Activated T-helper 2 cell treated with anti-CD3 and anti-CD28 coated beads, Interferon-gamma antibody, Interleukin-2, Interleukin-4, amounts not matched to agents 10 μg/mL and 5 μg/mL and 100 μg/mL, durations not matched to agents 14 hours and 24 hours and 36 hours (primary cell): ENCODE measurements at regions not wholly inside any gene's neighbourhood (a gene's known extent, or its start where the extent isn't known, plus 50 kb on each side); places are given as distances from the start of the nearest gene placed in this dataset.

Experiments
- DNase-seq: peaks from one replicate; pipeline ENCODE4 v3.0.0; 2021; ENCODE audit warnings: low spot score
- H3K27ac Mint-ChIP-seq: one replicate; pipeline ENCODE4 v1.8.0; 2021; ENCODE audit warnings: mixed read lengths
- H3K27me3 Mint-ChIP-seq: one replicate; pipeline ENCODE4 v1.8.0; 2021; ENCODE audit warnings: low read depth, mixed read lengths
- H3K36me3 Mint-ChIP-seq: one replicate; pipeline ENCODE4 v1.8.0; 2021; ENCODE audit warnings: low read depth, mixed read lengths
- H3K4me1 Mint-ChIP-seq: one replicate; pipeline ENCODE4 v1.8.0; 2021; ENCODE audit warnings: low read depth, mixed read lengths
- H3K4me3 Mint-ChIP-seq: one replicate; pipeline ENCODE4 v1.8.0; 2021; ENCODE audit warnings: low read depth, mild to moderate bottlenecking, moderate library complexity, mixed read lengths
- H3K9me3 Mint-ChIP-seq: one replicate; pipeline ENCODE4 v1.8.0; 2021; ENCODE audit warnings: mixed read lengths
- intact Hi-C: fragments of 100-400 bp; cut with micrococcal nuclease; formaldehyde crosslinking; loops from one replicate; pipeline ENCODE4 v1.15.1; 2023

DNA sequence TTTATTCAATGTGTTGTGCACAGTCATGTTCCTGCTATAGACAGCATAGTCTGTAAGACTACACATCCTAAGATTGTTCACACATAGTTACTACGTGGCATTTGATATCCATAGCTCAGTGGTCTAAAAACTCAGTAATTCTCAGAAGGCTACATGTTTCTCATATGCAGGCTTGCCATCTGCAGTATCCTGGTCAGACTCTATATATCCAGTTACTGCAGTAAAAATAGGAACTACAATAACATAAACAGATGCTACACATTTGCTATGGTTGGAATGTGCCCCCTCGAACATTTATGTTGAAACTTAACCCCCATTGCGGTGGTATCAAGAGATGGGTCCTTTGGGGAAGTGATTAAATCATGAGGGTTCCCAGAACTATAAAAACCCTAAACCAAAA is 1377.8 kb upstream of the LRRTM3 start:
- H3K4me1 Mint-ChIP-seq: no peaks in the 10 kb centered on the region
- H3K27me3 Mint-ChIP-seq: no peaks in the 10 kb centered on the region
- peaks cover 12% of the 10 kb centered on the region for H3K9me3 Mint-ChIP-seq
- no peaks in the 10 kb centered on the region for H3K36me3 Mint-ChIP-seq
- intact Hi-C loops: no loop called here
- DNase-seq: no peak
- no peak overlapping the region for H3K27ac Mint-ChIP-seq
- no peak overlapping the region for H3K4me3 Mint-ChIP-seq

- no peak overlapping the region for H3K27ac Mint-ChIP-seq
- H3K9me3 Mint-ChIP-seq: peaks cover 3% of the 10 kb centered on the region
- intact Hi-C loops: no loop called here
- no peaks in the 10 kb centered on the region for H3K4me1 Mint-ChIP-seq
- H3K36me3 Mint-ChIP-seq: no peaks in the 10 kb centered on the region
- H3K27me3 Mint-ChIP-seq: no peaks in the 10 kb centered on the region
- no peak overlapping the region for H3K4me3 Mint-ChIP-seq
- no peak for DNase-seq
These were observed 1375.1 kb upstream of the LRRTM3 start for GRCh38 chr10:65550761-65551160.

GRCh38 chr10:65555192-65555591 is 1370.6 kb upstream of the LRRTM3 start:
- no peak overlapping the region for H3K27ac Mint-ChIP-seq
- H3K4me1 Mint-ChIP-seq: no peaks in the 10 kb centered on the region
- no peaks in the 10 kb centered on the region for H3K9me3 Mint-ChIP-seq
- no peaks in the 10 kb centered on the region for H3K27me3 Mint-ChIP-seq
- no peaks in the 10 kb centered on the region for H3K36me3 Mint-ChIP-seq
- intact Hi-C loops: no loop called here
- no peak overlapping the region for H3K4me3 Mint-ChIP-seq
- no peak for DNase-seq

DNA sequence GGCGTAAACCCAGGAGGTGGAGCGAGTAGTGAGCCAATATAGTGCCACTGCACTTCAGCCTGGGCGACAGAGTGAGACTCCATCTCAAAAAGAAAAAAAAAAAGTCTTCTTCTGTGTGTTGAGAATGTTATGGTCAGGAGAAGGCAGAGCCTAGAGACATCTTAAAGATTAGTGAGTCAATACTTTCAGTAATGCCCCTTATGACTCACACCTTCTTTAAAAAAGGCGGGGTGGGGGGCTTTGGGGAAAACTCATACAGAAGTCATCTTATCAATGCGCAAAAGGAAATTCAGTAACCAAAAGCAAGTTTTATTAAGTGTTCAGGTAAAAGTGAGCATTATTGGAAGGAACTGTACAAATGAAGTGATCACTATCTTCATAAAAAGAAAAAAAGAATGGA is 1369.8 kb upstream of the LRRTM3 start:
- H3K27ac Mint-ChIP-seq: no peak overlapping the region
- intact Hi-C loops: no loop called here
- no peaks in the 10 kb centered on the region for H3K27me3 Mint-ChIP-seq
- no peaks in the 10 kb centered on the region for H3K9me3 Mint-ChIP-seq
- H3K36me3 Mint-ChIP-seq: no peaks in the 10 kb centered on the region
- DNase-seq: no peak
- no peaks in the 10 kb centered on the region for H3K4me1 Mint-ChIP-seq
- no peak overlapping the region for H3K4me3 Mint-ChIP-seq

DNA sequence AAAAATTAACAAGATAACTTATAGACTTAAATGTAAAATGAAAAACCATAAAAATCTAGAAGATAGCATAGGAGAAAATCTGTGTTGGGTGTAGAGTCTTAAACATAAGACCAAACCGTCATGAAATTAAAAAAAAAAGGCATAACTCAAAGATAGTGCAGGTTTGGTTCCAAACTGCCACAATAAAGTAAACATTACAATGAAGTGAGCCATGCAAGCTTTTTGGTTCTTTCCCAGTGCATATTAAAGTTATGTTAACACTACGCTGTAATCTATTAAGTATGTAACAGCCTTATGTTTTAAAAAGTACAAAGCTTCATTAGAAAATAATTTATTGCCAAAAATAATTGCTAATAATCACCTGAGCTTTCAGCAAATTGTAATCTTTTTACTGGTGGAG is 1366.5 kb upstream of the LRRTM3 start:
- intact Hi-C loops: no loop called here
- H3K27ac Mint-ChIP-seq: no peak overlapping the region
- no peak for DNase-seq
- H3K9me3 Mint-ChIP-seq: peaks cover 10% of the 10 kb centered on the region
- H3K27me3 Mint-ChIP-seq: no peaks in the 10 kb centered on the region
- H3K36me3 Mint-ChIP-seq: no peaks in the 10 kb centered on the region
- no peak overlapping the region for H3K4me3 Mint-ChIP-seq
- H3K4me1 Mint-ChIP-seq: no peaks in the 10 kb centered on the region

DNA sequence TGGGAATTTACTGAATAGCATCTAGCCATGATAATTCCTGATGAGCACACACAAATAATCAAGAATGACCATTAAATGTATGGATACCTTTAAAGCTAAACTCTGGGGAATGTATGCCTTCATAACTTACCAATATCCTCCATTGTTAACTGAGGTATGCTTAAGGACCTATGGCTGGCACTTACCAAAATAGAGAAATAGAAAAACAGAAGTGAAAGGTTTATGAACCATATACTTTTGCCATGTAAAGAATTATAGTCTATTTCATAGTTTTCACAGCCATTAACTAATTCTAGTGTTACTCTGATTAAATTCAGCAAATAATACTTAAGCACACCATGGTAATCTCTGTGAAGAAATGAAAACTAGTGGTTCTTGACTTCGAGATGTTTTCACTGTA is 1360.6 kb upstream of the LRRTM3 start:
- Mint-ChIP-seq H3K9me3 (peaks cover 10% of the 10 kb centered on the region), H3K4me1 (no peaks in the 10 kb centered on the region), H3K27me3 (no peaks in the 10 kb centered on the region)

DNA sequence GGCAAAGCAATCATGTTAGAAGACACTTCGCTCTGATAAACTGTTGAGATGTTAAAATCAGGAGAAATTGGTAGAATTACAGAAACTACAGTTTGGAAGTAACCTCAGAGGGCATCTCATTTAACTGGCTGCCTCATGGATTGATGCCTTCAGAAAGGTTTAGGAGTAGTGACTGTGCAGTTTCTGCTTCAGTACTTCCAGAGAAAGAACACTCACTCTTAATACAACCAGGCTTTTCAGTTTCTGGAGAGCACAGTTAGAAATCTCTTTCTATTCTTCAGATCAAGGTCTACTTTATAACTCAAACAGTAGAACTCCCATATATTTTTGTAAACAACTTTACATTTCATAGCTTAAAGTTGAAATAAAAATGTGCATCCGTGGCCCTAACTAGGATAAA is 1358.9 kb upstream of the LRRTM3 start:
- no peaks in the 10 kb centered on the region for H3K27me3 Mint-ChIP-seq
- no peaks in the 10 kb centered on the region for H3K4me1 Mint-ChIP-seq
- H3K9me3 Mint-ChIP-seq: peaks cover 10% of the 10 kb centered on the region
- intact Hi-C loops: no loop called here
- no peaks in the 10 kb centered on the region for H3K36me3 Mint-ChIP-seq
- H3K27ac Mint-ChIP-seq: no peak overlapping the region
- no peak for DNase-seq
- H3K4me3 Mint-ChIP-seq: no peak overlapping the region

More for the DNA sequence above, 1360.6 kb upstream of the LRRTM3 start:
- H3K4me3 Mint-ChIP-seq: no peak overlapping the region
- intact Hi-C loops: no loop called here
- DNase-seq: no peak
- H3K27ac Mint-ChIP-seq: no peak overlapping the region
- H3K36me3 Mint-ChIP-seq: no peaks in the 10 kb centered on the region

DNA sequence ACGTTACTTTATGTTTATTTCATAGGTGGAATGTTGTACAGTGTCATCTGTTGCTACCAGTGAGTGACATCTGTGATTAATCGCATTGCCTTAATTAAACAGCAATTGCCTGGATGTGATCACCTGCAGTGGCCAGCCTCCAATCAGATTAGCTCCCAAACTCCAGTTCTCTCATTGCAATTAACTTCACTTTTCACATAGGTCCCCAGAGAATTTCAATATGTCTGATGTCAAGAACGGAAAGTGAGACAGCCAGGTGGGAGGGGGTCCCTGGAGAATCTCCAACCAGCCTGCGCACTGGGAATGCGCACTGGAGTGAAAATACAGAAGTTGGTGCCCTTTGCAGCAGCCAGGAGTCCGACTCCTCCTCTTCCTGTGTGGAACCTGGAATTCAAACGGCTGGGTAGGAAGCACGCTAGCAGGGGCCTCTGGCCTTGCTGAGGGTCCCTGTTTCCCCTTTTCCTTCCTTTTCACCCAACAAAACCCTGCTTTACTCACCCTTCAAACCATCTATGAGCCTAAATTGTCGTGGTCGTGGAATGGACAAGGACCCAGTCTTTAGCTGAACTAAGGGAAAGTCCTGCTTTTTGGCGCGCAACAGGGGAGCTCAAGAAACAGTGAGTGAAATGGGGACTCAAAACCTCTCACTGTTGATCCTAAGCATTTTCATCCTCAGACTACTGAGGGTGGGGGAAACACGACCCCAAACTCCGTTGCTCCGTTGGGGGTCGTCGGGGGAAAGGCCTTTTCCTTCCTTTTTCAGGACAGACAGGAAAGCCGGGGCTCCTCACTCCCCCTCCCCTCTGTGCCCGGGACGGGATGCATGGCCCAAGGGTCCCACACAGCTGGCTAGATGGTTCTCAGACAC is 1355.5 kb upstream of the LRRTM3 start:
- no peak overlapping the region for H3K4me3 Mint-ChIP-seq
- H3K9me3 Mint-ChIP-seq: peaks cover 11% of the 10 kb centered on the region

DNA sequence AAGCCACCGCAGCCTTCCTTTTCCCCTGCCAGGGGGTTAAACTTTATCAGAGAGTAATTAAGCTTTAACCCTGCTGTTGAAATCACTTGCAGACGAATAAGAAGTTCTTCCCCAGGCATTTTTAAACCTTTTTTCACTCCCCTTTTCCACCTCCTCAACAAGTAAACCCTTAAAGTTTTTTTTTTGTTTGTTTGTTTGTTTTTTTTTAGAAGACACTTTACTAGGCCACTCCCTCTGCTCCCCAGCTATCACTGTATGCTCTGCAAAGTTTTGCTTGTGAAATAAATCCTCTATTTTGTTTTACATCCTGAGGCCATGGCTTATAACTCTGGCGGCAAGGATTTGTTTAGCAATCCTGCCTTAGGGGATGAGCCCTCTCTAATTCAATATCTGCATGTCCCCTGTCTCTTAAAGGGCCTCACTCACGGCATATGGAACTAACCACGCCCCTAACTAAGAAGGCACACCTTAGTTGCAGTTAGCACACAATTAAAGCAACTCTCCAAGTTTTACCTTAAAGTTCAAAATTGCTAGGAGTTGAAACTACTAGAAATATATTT is 1354.7 kb upstream of the LRRTM3 start:
- no peaks in the 10 kb centered on the region for H3K4me1 Mint-ChIP-seq
- no peak for DNase-seq
- H3K36me3 Mint-ChIP-seq: no peaks in the 10 kb centered on the region
- intact Hi-C loops: no loop called here
- H3K27me3 Mint-ChIP-seq: no peaks in the 10 kb centered on the region
- H3K4me3 Mint-ChIP-seq: no peak overlapping the region
- H3K27ac Mint-ChIP-seq: no peak overlapping the region
- peaks cover 11% of the 10 kb centered on the region for H3K9me3 Mint-ChIP-seq

More for the DNA sequence above, 1355.5 kb upstream of the LRRTM3 start:
- DNase-seq: no peak
- no peaks in the 10 kb centered on the region for H3K36me3 Mint-ChIP-seq
- intact Hi-C loops: no loop called here
- no peaks in the 10 kb centered on the region for H3K4me1 Mint-ChIP-seq
- H3K27ac Mint-ChIP-seq: no peak overlapping the region
- no peaks in the 10 kb centered on the region for H3K27me3 Mint-ChIP-seq

GRCh38 chr10:65581426-65582026 is 1344.3 kb upstream of the LRRTM3 start:
- no peaks in the 10 kb centered on the region for H3K36me3 Mint-ChIP-seq
- no peak overlapping the region for H3K27ac Mint-ChIP-seq
- H3K9me3 Mint-ChIP-seq: peaks cover 16% of the 10 kb centered on the region
- H3K4me1 Mint-ChIP-seq: no peaks in the 10 kb centered on the region
- no peak for DNase-seq
- intact Hi-C loops: no loop called here
- no peaks in the 10 kb centered on the region for H3K27me3 Mint-ChIP-seq
- H3K4me3 Mint-ChIP-seq: no peak overlapping the region

DNA sequence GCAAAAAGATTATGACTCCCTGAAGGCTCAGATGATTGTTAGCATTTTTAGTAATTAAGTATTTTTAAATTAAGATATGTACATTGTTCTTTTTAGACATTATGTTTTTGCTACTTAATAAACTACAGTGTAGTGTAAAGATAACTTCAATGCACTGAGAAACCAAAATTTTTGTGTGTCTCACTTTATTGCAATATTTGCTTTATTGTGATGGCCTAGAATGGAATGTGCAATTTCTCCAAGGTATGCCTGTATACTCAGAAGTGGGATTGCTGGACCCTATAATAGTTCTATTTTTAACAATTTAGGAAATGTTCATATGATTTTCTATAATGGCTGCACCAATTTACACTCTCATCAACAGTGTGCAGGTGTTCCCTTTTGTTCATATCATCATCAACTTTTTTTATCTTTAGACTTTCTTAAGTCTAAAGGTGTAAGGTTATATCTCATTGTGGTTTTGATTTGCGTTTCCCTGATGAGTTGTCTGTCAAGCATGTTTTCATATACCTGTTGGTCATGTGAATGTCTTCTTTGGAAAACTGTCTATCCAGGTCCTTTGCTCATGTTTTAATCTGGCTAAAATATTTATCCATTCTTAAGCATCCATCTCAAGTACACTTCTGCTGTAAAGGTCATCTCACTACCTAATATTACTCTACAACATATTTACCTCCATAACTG is 1323.5 kb upstream of the LRRTM3 start:
- no peaks in the 10 kb centered on the region for H3K27me3 Mint-ChIP-seq
- intact Hi-C loops: no loop called here
- no peak overlapping the region for H3K4me3 Mint-ChIP-seq
- H3K4me1 Mint-ChIP-seq: no peaks in the 10 kb centered on the region
- peaks cover 19% of the 10 kb centered on the region for H3K9me3 Mint-ChIP-seq
- H3K27ac Mint-ChIP-seq: no peak overlapping the region
- H3K36me3 Mint-ChIP-seq: no peaks in the 10 kb centered on the region
- no peak for DNase-seq

DNA sequence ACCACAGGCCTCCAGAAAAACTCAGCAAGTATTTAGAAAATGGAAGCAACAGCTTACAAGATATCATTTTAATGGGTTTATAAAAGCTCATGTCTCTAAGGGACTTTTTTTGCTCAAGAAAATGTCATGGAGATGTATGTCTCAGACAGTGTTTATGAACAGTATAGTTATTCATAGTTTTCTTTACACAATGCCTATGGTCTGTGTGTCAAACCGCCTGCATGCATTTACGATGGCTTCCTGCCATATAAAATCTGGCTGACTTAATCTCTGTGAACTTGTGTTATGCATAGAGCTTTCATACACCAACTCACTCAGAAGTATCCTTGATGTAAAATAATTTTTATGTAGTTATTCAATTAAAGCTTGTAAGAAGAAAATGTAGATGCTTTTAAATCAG is 1314.2 kb upstream of the LRRTM3 start:
- H3K36me3 Mint-ChIP-seq: no peaks in the 10 kb centered on the region
- H3K9me3 Mint-ChIP-seq: peaks cover 28% of the 10 kb centered on the region
- no peak overlapping the region for H3K4me3 Mint-ChIP-seq
- no peaks in the 10 kb centered on the region for H3K4me1 Mint-ChIP-seq
- no peak for DNase-seq
- no peak overlapping the region for H3K27ac Mint-ChIP-seq
- no peaks in the 10 kb centered on the region for H3K27me3 Mint-ChIP-seq
- intact Hi-C loops: no loop called here
